ENCODE measurements at regions not wholly inside any gene's neighbourhood (a gene's known extent, or its start where the extent isn't known, plus 50 kb on each side); places are given as distances from the start of the nearest gene placed in this dataset.
"Not testable (repeated sequence)": the region's sequence is repeated elsewhere in the genome, so short reads cannot be mapped to it uniquely, and the experiment has no call there.

- DNase-seq (ENCODE audit: low read depth): peak; percentile 59
Measured at GRCh38 chr13:80841414-80841813, 500.5 kb upstream of the SPRY2 start.

GRCh38 chr13:80840316-80840976 lies 499.5 kb upstream of the SPRY2 start:
- DNase-seq (ENCODE audit: low read depth): peak; percentile 99

- no peak for DNase-seq (ENCODE audit: low read depth)
Measured at GRCh38 chr13:80835902-80836301, 495.0 kb upstream of the SPRY2 start.

GRCh38 chr13:80830431-80830830 lies 489.5 kb upstream of the SPRY2 start:
- peak; percentile 19 for DNase-seq (ENCODE audit: low read depth)

- no peak for DNase-seq (ENCODE audit: low read depth)
Measured at GRCh38 chr13:80828759-80829158, 487.8 kb upstream of the SPRY2 start.

- no peak for DNase-seq (ENCODE audit: low read depth)
Measured at GRCh38 chr13:80825276-80825675, 484.4 kb upstream of the SPRY2 start.

GRCh38 chr13:80824229-80824628 lies 483.3 kb upstream of the SPRY2 start:
- DNase-seq (ENCODE audit: low read depth): peak; percentile 54

- no peak for DNase-seq (ENCODE audit: low read depth)
Measured at GRCh38 chr13:80823472-80823871, 482.5 kb upstream of the SPRY2 start.

GRCh38 chr13:80821466-80821865 lies 480.5 kb upstream of the SPRY2 start:
- no peak for DNase-seq (ENCODE audit: low read depth)

- DNase-seq (ENCODE audit: low read depth): no peak
Measured at GRCh38 chr13:80817979-80818378, 477.1 kb upstream of the SPRY2 start.

- peak; percentile 26 for DNase-seq (ENCODE audit: low read depth)
Measured at GRCh38 chr13:80814541-80814940, 473.6 kb upstream of the SPRY2 start.

GRCh38 chr13:80810294-80810693 lies 469.4 kb upstream of the SPRY2 start:
- DNase-seq (ENCODE audit: low read depth): not testable (repeated sequence)

GRCh38 chr13:80802946-80803345 lies 462.0 kb upstream of the SPRY2 start:
- DNase-seq (ENCODE audit: low read depth): no peak

- no peak for DNase-seq (ENCODE audit: low read depth)
Measured at GRCh38 chr13:80798576-80799133, 457.7 kb upstream of the SPRY2 start.

GRCh38 chr13:80787604-80788003 lies 446.7 kb upstream of the SPRY2 start:
- no peak for DNase-seq (ENCODE audit: low read depth)

- peak; percentile 78 for DNase-seq (ENCODE audit: low read depth)
Measured at GRCh38 chr13:80783926-80784565, 443.1 kb upstream of the SPRY2 start.

- no peak for DNase-seq (ENCODE audit: low read depth)
Measured at GRCh38 chr13:80782441-80782840, 441.5 kb upstream of the SPRY2 start.

GRCh38 chr13:80778297-80778696 lies 437.4 kb upstream of the SPRY2 start:
- DNase-seq (ENCODE audit: low read depth): no peak

- DNase-seq (ENCODE audit: low read depth): no peak
Measured at GRCh38 chr13:80757694-80758093, 416.8 kb upstream of the SPRY2 start.

- peak; percentile 36 for DNase-seq (ENCODE audit: low read depth)
Measured at GRCh38 chr13:80755910-80756309, 415.0 kb upstream of the SPRY2 start.

- DNase-seq (ENCODE audit: low read depth): no peak
Measured at GRCh38 chr13:80754441-80754840, 413.5 kb upstream of the SPRY2 start.

GRCh38 chr13:80753866-80754265 lies 412.9 kb upstream of the SPRY2 start:
- DNase-seq (ENCODE audit: low read depth): peak; percentile 65

- no peak for DNase-seq (ENCODE audit: low read depth)
Measured at GRCh38 chr13:80751854-80752253, 410.9 kb upstream of the SPRY2 start.
